Hematopoietic multipotent progenitor cell treated with erythropoietin and hydrocortisone succinate and interleukin-3 and kit ligand, for 8 days (in vitro differentiated cells): ENCODE measurements at regions not wholly inside any gene's neighbourhood (a gene's known extent, or its start where the extent isn't known, plus 50 kb on each side); places are given as distances from the start of the nearest gene placed in this dataset.
"Not testable (repeated sequence)": the region's sequence is repeated elsewhere in the genome, so short reads cannot be mapped to it uniquely, and the experiment has no call there.

ENCODE experiments used
- DNase-seq: peaks from one replicate; pipeline ENCODE4 v3.0.0-alpha.2; 2015

DNA sequence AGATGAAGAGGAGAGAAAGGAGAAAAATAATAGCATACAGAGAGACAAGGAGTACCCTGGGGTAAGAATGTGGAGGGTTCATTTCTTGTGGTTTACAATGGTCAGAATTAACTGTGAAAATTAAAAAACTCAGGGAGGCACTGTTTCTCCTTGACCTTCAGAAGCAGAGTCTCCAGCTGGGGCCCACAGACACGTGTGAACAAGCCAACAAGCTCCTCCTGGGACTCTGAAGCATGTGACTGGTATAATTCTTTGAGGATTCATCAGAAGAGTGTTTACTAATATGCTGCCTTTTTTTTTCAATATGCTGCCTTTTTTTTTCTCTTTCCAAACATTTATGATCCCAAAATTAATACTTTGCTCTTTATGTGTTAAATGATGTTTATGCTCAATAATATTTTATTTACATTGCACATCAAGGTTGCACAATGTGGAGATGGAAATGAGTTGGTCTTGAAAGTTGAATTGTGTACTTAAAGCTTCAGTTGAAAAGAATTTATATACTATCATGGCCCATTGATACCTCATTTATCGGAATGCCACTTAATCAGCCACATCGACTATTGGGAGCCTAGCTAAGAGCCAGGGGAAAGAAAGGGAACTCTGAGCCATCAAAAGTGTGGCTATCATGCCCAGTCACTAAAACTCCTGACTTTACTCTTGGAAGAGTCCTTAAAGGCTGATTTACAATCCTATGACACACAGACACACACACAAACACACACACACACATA is 134.7 kb upstream of the RHOBTB1 start:
- no peak for DNase-seq

DNA sequence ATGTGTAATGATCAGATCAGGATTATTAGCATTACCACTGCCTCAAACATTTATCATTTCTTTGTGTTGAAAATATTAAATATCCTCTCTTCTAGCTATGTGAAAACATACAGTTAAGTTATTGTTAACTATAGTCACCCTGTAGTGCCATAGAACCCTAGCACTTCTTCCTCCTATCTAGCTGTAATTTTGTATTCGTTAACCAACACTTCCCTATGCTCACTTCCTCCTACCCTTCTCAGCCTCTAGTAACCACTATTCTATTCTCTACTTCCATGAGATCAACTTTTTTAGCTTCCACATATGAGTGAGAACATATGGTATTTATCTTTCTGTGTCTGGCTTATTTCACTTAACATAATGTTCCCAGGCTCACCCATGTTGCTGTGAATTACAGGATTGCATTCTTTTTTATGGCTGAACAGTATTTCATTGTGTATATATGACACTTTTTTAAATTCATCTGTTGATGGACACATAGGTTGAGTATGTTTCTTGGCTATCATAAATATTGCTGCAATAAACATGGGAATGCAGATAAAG is 132.7 kb upstream of the RHOBTB1 start:
- DNase-seq, result no peak

DNA sequence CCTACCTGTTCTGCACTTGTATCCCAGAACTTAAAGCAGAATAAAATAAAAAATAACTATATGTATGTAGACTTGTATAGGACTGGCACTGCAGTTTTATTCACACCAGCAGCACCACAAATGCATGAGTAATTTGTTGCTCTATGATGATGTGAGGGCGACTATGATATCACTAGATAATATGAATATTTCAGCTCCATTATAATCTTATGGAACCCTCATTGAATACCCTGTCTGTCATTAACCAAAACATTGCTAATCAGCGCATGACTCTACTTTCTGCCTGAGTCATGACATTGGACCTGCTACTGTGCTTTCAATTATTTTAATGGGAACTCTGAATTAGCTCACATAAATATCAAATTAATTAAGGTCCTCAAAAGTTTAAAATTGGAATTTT is 129.4 kb upstream of the RHOBTB1 start:
- DNase-seq, result no peak

DNA sequence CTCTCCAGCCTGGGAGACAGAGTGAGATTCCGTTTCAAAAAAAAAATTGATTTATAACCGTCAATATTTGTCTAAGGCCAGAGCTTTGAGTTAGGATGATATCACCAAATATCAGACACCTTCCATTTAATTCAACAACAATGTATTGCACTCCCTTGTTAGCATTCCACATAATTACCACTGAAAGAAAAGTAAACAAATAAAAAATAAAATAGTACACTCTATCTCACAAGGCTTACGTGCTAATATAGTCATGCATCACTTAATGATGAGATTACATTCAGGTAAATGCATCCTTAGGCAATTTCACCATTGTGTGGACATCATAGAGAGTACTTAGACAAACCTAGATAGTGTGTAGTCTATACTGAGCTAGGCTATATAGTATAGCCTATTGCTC is 127.6 kb upstream of the RHOBTB1 start:
- no peak for DNase-seq

DNA sequence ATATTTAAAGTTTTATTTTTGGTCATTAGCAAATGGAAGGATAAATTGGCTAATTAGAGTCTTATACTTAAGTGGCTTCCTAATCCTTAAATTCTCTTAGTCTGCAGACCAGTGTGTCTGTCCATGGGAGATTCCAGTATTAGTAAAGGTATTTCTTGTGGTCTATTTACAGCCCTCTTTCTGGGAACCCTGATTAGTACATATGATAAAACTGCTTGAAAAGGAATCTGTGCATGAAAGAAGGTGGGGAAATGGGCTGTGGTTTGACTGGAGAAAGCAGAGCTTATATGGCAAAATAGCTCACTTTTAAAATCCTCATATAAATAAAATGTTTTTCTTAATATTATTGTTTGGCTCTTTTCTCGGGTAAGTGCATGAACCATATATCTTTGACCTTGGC is 124.5 kb upstream of the RHOBTB1 start:
- DNase-seq, result no peak

DNA sequence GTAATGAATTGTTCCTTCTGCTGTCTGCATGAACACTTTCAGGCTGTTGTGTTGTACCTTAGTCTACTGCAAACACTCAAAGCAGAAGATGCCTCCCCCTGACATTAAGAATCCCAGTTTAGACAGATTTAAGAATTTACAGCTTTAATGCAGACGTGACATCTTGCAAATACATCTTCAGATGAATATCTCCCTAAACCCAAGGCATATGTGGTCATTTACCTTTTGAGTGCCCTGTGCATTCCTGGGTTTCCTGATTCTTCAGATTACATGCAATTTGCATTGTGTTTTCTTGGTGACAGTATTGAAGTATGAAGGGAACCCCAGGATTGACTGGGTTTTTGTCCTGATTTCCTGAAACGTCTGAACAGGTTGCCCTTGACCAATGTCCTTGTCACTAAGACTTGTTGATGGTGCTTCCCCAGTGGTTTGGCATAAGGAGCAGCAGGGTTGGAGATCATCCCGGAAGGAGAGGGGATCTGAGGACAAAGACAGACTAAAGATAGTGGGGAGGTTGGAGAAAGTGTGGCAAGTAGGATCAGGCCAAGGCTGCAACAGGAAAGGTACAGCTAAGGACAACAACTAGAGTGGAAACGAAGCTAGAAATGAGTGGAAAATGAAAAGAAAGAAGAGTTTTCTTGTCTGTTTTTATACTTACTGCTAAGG is 123.8 kb upstream of the RHOBTB1 start:
- no peak for DNase-seq

DNA sequence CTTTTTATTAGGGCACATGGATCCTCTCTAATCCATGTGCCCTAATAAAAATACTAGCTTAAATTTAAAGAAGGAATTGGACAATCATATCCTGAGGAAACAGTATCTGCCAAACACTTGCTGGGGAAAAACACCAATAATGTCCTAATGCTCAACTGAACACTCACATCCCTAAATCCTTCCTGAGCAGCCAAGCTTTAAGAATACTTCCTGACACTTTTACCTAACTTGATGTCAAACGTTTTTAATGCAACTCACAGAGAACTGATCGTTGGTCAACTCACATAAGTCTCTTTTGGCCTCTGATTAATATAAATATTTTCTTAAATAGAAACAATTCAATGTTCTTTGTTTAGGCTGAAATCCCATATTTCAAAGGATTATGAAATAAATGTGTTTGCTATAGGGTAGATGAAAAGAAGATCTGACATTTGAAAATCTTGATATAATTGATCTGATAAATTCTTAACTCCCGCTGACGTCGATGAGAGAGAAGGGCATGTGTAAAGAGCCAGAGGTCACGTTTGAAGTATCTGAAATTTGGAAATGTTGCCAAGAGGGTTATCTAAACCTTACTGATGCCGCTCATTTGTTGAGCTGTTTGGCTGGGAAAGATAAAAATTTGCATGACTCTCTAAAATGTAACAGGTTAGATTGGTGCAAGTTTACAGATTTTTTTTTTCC is 122.8 kb upstream of the RHOBTB1 start:
- DNase-seq, result no peak

DNA sequence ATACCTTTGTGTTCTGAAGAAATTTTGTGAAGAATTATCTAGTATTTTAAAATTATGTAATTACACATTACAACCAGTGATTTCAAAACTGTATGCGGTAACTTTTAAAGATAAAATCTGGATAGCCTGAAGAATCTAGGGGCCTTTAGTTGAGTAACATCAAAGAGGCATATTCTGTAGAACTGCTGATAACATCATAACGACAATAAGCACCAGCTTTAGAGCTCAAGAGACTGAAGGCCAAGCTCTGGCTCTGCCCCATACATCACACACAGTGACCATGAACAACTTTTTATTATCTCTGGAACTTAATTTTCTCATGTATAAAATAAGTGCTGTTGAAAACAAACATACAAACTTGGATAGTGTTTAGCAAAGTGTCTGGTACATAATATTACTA is 121.1 kb upstream of the RHOBTB1 start:
- DNase-seq, result peak; percentile 4

DNA sequence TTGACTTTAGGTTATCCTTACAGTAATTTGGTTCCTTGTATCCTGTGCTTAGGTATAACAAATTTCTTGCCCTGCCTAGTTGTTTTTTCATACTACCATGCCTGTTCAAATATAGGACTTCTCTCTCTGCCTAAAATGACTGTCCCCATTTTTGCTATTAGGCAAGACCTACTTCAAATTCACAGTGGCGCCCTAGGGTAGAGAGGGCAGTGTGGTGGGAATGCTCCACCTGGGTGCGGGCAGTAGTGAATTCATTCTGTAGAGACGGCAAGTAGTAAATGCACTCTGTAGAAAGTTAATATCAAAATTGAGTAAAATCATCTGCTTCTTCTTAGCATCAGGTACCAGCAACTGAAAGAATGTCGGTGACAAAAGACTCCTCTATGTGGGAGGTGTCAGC is 120.4 kb upstream of the RHOBTB1 start:
- no peak for DNase-seq

DNA sequence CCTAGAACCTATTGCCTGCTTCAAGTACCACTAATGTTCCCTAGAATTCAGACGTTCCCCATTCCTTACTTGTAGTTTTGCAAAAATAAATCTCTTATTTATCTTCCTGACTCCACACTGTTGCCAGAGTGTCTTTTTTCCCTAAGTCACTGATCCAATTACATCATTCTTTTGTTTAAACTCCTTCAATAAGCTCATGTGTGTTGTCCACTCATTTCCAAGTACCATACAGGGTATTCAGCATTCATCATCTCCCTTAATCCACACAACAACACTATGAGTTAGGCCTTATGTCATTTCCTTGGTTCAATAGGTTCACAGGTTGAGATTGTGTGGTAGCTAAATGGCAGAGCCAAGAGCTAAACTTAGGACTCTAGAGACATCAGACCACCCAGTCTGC is 119.9 kb upstream of the RHOBTB1 start:
- no peak for DNase-seq

DNA sequence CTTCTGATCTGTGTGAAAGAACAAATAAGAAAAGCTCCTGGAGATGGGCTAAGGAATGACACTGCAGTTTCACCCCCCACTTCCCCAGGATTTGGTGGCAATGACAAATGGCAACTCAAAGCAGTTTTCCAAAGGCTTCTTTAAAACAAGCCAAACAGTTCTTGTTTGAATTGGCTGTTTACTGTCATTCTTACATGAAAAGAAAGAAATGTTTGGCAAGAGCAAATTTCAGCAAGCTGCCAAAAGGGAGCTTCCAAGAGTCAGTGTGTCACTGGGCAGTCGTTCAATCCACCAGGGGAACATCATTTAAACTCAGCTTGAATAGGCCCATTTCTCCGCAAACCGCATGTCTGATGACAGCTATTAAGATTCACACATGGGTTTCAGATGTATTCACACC is 119.0 kb upstream of the RHOBTB1 start:
- no peak for DNase-seq

DNA sequence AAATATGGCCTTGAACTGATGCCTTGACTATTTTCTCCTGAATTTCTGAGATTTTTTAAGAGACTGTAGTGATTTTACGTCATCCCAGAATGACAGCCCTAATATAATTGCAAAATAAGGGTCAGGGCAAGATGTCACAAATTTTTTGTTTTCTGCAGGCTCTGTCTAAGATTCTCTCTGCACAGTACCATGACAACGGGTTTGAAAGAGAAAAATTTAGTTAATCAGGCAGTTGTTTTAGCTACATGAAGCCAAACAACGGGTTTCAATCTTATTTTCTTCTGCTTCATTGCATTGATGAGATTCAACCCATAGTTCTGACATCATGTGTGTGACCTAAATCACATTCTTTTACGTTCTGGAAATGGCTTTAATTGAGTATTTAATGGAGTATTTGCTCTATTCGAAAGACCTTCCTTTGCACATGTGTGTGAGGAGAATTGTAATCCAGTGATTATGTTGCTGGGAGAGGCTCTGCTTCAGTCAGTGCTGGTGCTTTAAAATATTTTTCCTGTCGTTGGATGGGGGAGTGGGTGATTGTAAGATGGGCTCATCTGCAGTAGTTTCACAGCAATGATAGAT is 118.0 kb upstream of the RHOBTB1 start:
- no peak for DNase-seq

DNA sequence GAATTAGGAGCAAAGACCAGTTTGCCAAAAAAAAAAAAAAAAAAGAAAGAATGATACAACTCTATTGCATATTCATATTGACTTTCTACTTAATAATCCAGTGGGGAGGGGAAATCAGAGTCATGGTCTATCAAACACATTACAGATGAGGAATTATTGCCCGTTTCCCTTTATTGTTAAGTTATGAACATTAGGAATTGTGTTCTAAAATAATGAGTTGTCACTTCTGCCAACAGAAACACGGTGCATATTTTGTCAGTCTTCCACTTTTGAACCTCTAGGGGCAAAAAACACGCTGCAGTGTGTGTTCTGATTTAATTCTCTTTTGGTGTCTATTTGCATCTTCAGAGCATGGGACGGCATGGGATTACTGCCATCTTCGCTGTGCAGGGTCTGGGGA is 115.7 kb upstream of the RHOBTB1 start:
- no peak for DNase-seq

DNA sequence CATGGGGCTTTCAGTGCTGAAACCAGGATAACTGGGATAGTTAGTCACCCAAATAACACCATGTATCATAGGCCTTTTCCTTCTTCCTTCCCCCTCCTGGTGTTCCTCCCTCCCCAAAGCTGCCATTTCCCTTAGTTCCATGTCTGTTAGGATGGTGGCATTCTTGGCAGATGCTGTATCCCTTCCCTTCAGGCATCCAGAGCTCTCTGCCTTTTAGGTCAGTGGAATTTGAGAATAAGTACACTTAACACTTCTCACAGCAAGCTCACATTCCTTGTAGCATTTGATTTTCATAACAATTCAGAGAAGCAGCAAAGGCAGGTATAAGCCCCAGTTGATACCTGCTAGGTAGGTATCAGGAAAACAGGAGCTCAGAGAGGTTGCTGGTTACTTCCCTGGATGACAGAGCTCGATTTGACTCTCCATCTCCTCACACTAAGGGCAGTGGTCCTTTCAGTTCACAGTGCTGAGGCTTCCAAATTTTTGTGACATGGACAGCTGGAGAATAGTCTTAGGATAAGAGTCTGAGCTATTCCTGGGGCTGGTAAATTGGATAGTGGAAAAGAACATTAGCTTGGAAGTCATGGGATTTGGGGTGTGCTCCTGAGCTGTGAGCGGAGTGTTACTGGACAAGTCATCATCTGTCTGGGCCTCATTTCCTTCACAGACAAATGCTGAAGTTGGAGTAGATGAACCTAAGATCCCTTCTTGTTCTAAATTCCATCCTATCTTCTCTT is 108.7 kb upstream of the RHOBTB1 start:
- no peak for DNase-seq

DNA sequence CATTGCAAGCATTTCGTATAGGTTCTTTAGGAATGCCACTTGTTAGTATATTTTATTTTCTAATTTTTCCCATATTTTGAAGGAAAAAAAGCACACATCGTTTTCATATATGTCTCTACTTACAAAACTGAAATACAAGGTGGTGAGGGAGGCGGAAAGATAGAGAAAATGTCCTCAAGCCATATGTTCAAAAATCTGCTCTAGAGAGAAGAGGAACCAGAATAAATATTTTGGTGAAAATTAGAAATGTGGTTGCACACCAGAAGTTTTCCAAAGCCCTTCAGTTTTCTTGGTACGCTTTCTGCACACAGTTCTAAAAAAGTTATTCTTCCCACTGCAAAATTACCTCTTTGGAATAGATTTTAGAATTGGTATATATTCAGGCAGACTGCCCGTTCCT is 107.4 kb upstream of the RHOBTB1 start:
- DNase-seq, result no peak

DNA sequence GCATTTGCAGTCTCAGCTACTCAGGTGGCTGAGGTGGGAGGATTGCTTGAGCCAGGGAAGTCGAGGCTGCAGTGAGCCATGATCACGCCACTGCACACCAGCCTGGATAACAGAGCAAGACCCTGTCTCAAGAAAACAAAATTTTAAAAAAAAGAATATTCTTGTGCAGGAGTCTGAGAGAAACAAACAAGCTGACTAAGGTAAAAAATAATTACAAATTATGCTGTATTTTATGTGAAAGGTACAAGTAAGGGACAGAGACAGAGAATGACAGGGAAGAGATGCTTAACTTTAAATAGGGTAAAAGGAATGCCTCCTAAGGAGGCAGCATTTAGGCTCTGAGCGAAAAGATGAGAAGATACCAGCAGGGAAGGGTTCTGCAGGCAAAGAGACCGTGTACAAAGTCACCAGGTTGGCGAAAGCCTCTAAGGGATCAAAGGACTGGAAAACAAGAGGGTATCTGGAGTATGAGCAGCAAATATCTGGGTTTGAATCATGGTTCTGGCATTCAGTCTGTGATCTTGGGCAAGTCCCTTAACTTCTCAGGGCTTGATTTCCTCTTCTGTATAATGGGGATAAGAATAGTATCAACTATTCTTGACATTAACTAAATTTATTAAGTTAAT is 106.2 kb upstream of the RHOBTB1 start:
- DNase-seq, result no peak

DNA sequence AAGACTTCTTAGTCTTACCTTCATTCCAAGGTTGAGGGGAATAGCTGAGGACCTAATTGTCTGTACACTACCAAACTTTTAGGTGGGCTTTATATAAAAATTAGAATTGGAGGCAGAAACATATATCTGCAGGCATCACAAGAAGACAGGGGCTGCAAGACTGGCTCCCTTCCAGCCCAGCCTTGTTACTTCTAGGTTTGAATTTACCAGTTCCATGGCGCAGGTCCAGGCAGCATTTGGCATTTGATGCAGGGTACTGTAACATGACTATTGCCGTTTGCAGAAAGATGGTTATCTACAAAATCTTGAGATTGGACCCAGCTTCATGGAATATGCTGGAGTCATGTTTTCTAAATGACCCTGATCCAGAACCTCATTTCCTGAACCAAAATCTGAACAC is 105.4 kb upstream of the RHOBTB1 start:
- DNase-seq, result no peak

DNA sequence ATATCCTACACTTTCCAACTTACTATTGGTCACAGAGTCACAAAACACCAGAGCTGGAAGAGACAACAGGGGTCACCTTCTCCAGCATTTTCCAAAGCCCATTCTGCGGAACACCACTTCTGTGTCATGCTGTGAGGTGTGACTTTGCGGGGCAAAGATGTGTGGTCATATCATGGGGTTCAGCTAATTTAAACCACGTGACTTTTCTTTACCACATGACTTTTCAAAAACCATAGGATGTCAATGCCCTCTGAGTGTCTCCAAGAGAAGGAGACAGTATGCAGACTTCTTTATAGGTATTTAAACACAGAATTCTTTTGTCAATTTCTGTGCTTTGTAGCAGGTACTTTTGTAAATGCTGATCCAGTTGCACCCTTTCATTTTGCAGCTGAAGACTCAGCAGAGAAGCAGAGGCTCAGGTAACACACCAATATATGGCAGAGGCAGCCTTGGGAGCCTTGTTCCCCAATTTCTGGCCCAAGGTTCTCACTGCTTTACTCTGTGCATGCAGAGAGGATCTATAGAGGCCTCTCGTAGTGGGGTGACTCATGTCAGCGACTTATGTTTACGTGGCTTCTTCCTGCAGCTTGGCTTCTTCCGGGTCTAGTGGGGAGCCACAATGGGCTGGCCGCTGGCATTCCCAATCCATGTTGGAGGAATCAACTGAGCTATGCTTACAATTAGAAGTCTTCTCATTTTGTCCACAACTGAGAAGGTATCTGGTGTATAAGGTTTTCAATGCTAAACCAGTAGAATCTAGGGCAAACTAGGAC is 104.0 kb upstream of the RHOBTB1 start:
- no peak for DNase-seq

DNA sequence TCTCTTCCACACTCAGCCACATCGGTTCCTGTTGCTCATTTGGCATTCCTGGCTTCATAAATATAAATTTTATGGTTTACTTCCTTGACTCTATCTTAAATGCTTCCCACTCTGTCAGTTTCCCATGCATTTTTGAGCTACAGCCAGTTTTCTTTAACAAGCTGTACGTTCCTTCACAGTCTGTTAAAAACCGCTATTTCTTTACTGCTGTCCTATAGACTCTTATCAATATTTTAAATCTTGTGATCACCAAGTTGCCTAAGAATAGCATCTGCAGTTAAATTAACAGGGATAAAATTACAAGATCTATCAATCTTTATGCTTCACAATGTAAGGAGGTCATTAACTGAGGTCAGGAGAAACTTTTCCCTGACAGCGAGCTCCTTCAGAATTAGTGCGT is 103.1 kb upstream of the RHOBTB1 start:
- DNase-seq, result no peak

DNA sequence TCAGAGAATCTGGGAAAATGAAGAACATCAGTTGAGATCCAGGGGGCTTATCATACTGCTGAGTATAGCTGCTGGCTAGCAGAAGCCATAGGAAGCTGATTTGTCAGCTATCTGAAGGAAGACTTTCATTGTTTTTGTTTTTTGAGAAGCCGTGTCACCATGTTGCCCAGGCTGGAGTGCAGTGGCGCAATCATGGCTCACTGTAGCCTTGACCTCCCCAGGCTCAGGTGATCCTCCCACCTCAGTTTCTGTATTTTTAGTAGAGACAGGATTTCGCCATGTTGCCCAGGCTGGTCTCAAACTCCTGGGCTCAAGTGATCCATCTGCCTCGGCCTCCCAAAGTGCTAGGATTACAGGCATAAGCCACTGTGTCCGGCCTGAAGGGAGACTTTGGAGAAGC is 101.5 kb upstream of the RHOBTB1 start:
- not testable (repeated sequence) for DNase-seq

DNA sequence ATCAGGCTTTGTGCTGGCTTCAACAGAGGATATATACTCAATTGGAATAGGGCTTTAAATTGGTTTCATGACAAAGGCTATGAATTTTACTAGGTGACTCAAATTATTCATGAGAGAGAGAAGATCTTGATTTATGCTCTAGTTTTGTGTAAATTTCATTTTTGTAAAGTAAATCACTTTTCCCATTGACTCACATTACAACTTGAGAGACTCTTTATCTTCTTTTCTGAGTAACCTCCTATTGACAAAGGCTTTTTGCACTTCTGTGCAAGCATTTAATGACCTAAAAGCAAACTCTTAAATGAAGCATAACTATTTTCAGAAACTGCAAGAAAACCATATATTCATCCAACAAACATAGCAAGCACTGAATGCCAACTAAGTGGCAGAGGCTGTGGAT is 98.5 kb upstream of the RHOBTB1 start:
- no peak for DNase-seq
